Testis (tissue), 2 donors: ENCODE measurements at regions not wholly inside any gene's neighbourhood (a gene's known extent, or its start where the extent isn't known, plus 50 kb on each side); places are given as distances from the start of the nearest gene placed in this dataset.

Source experiments
- POLR2A ChIP-seq: fragments of 450-650 bp; IDR thresholded peaks from one replicate; pipeline ENCODE4 v1.6.1; 2017; ENCODE audit warnings: antibody characterized with exemption, mild to moderate bottlenecking, moderate library complexity
- TF ChIP-seq, protein P1 (sequence below), 3 experiments: fragments of 450-650 bp in 2 of 3; fragments of 200-600 bp in 1 of 3; sonication (generic) in 1 of 3; IDR thresholded peaks; one replicate each; pipeline ENCODE4 v1.5.1; 2016 to 2019; ENCODE audit warnings: antibody characterized with exemption in 3 of 3, mild to moderate bottlenecking in 2 of 3, moderate library complexity in 1 of 3

DNA sequence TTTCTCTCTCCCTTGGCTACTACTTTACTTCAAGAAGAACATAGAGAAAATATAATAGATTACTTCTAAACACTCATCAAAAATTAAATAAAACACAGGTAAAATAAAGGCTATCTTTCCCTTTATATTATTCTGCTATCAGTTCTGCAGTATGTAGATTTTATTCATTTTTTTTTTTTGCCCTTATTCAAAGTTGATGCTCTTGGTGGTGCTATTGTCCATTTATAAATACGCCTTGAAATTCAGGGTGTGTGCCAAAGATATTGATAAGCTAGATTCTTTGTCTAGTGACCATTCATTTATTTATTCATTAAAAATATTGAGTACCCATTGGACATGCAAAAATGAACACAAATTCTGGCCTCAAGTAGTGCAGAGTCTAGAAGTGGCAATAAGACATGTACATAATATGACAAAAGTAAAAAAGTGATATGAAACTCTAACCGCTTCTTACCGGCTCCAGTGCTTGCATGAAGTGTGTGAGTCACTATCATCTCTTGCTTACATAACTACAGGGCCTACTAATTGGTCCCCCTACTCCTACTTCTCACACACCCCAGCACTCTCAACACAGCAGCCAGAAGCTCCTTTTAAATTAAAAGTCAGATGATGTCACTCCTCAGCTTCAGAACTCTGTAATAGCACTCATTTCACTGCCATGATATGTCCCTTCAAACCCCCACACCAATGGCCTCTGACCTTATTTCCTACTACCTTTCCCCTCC is 208.3 kb upstream of the FANCL start:
- TF ChIP-seq, protein P1, sequence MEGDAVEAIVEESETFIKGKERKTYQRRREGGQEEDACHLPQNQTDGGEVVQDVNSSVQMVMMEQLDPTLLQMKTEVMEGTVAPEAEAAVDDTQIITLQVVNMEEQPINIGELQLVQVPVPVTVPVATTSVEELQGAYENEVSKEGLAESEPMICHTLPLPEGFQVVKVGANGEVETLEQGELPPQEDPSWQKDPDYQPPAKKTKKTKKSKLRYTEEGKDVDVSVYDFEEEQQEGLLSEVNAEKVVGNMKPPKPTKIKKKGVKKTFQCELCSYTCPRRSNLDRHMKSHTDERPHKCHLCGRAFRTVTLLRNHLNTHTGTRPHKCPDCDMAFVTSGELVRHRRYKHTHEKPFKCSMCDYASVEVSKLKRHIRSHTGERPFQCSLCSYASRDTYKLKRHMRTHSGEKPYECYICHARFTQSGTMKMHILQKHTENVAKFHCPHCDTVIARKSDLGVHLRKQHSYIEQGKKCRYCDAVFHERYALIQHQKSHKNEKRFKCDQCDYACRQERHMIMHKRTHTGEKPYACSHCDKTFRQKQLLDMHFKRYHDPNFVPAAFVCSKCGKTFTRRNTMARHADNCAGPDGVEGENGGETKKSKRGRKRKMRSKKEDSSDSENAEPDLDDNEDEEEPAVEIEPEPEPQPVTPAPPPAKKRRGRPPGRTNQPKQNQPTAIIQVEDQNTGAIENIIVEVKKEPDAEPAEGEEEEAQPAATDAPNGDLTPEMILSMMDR (IDR thresholded peaks at IDR 0.05): no peak
- TF ChIP-seq POLR2A: no peak
